RCC 7860 (cell line): ENCODE measurements at regions not wholly inside any gene's neighbourhood (a gene's known extent, or its start where the extent isn't known, plus 50 kb on each side); places are given as distances from the start of the nearest gene placed in this dataset.
"Not testable (repeated sequence)": the region's sequence is repeated elsewhere in the genome, so short reads cannot be mapped to it uniquely, and the experiment has no call there.

Experiments
- DNase-seq: peaks from one replicate; pipeline ENCODE4 v3.0.0-alpha.2; 2015; ENCODE audit warnings: low spot score
- FAIRE-seq: peaks from 2 replicates; lab custom pipeline; 2012; peaks lifted over from hg19 to GRCh38; lab: Jason Lieb, UNC

- DNase-seq, result peak; percentile 14
- no peak for FAIRE-seq
Measured at GRCh38 chr13:30520571-30520970, 54.8 kb upstream of the HMGB1 start.

GRCh38 chr13:30523211-30523610 lies 57.5 kb upstream of the HMGB1 start:
- DNase-seq, result peak; percentile 16
- no peak for FAIRE-seq

DNA sequence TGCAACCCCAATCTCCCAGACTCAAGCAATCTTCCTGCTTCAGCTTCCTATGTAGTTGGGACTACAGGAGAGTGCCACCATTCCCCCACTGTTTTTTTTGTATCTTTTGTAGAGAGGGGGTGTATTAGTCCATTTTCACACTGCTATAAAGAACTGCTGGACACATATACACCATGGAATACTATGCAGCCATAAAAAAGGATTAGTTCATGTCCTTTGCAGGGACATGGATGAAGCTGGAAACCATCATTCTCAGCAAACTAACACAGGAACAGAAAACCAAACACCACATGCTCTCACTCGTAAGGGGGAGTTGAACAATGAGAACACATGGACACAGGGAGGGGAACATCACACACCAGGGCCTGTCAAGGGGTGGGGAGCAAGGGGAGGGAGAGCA lies 58.1 kb upstream of the HMGB1 start:
- not testable (repeated sequence) for FAIRE-seq, DNase-seq

DNA sequence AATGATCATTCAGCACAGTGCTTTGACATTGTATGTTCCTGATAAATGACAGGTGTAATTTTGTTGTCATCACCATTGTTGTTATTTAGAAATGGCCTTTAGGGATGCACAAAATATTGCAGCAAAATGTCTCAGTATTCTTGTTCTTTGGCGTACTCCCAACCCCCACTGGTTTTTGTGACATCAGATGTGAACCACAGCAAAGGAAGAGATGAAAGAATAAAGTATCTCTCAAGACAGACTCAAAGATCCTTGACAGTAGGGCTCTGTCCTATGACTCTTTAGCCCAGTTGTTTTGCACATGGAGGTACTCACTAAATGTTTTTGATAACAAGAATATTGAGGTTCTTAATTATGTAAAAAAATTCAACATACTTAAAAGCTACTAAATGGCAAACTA lies 59.5 kb upstream of the HMGB1 start:
- not testable (repeated sequence) for DNase-seq, FAIRE-seq

- FAIRE-seq, result no peak
Measured at GRCh38 chr13:30526612-30527495, 61.1 kb upstream of the HMGB1 start.

GRCh38 chr13:30529085-30529834 lies 63.5 kb upstream of the HMGB1 start:
- FAIRE-seq, result no peak
- DNase-seq, result no peak

More at GRCh38 chr13:30526612-30527495, 61.1 kb upstream of the HMGB1 start:
- DNase-seq, result no peak

DNA sequence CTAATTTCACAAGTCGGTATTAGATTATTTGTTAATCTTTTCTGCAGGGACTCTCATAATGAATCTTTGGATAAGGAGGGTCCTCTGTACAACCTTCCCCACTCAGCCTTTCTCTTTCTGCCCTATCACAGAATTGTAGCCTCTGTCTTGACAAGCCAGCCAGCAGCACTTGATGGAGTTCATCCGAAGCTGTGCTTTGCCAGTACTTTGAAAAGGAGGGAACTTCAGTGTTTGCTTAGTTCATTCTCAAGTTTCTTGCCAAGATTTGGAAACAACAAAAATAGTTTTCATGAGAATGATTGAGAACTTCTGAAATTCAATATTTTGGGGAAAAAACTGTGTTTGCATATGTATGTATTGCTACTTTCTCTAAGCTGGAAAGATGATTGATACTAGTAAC lies 69.3 kb upstream of the HMGB1 start:
- no peak for FAIRE-seq
- DNase-seq, result no peak

- FAIRE-seq (no peak), DNase-seq (no peak)
Measured at GRCh38 chr13:30545320-30545719, 72.4 kb upstream of the USPL1 start.

GRCh38 chr13:30548046-30548445 lies 69.7 kb upstream of the USPL1 start:
- DNase-seq, FAIRE-seq: not testable (repeated sequence)

- FAIRE-seq (no peak), DNase-seq (peak; percentile 14)
Measured at GRCh38 chr13:30551189-30551588, 66.5 kb upstream of the USPL1 start.

DNA sequence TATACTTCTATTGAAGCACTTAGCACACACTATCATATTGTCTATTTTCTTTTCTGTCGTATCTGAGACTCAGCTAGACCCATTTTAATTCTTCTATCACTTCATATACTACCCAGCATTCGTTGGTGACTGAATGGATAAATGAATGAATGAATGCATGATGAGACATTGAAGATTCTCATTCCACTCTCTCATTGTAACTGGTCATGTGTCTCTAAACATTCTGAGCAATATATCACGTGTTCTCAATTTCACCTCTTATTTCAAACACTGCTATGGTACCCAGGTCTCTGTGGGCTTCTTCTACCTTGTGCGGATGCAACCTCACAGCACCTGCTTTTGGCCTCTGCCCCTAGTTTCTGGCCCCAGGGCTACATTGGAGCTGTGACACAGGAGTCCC lies 65.2 kb upstream of the USPL1 start:
- DNase-seq (no peak), FAIRE-seq (no peak)

DNA sequence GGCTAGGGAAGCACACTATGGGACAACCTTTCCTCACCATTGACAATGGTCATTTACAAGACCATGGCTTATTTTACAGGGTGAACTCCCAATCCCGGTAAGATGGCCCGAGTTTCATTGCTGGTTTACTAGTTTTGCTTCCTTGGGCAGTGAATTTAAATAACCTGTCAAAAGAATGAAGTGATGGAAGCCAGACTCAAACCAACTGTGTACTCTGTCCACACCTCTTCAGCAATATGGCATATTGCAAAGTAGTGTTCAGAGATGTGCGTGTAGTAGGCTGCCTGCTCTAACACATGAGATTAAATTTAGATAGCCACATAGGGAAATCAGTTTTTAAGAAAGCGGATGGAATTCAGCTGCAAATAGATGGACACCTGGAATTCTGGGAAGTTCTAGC lies 58.4 kb upstream of the USPL1 start:
- FAIRE-seq (no peak), DNase-seq (no peak)

- FAIRE-seq (no peak), DNase-seq (no peak)
Measured at GRCh38 chr13:30560212-30560611, 57.5 kb upstream of the USPL1 start.

GRCh38 chr13:30561511-30561910 lies 56.2 kb upstream of the USPL1 start:
- FAIRE-seq (no peak), DNase-seq (no peak)

DNA sequence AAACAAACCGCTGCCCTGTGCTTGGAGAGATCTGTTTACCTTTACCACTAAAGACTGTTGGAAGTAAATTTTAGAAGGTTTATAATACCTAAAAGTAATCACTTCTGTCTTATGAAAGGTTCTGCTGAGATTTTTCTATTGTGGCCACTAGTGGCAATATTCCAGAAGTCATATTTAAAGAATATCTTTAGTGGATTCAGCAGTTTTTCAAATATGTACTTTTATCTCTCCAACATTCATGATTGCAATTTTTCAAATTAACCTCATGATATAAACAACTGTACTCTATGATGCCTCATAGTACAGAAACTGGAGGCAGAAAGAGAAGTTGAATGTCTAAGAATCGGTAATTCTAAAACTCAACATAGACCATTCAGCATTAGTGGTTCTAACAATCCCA lies 53.2 kb upstream of the USPL1 start:
- no peak for DNase-seq

DNA sequence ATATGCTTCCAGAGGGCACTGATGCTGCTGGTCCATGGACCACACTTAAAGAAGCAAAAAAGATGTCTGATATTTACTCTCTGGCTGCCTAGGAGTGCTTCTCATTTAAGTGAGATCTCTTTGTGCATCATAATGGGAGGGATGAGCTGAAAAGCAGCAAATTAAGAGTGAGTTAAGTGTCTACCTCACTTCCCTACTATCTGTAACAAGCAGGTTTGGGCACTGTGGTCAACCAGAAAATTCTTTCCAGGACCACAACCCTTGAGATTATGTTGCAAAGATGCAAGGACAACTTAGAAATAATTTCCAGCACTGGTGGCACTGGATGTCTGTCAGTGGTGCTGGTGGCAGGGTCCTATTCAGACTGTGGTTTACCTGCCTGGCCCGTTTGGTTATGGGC lies 52.1 kb upstream of the USPL1 start:
- FAIRE-seq, result no peak

More for the DNA sequence above, 53.2 kb upstream of the USPL1 start:
- no peak for FAIRE-seq

DNA sequence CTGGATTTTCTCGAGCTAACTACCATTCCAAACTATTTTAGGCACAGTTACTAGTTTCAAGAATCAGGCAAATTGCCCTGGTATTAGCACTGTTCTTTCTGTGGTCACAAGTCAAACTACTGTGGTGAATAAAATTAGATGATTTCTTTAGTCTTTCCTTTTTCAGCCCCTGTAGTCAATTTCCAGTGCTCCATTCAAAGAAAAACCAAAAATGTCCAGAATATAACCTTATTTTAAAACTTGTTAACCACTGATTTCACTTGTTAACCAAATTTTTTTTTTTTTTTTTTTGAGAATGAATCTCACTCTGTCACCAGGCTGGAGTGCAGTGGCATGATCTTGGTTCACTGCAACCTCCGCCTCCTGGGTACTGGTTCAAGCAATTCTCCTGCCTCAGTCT lies 50.6 kb upstream of the USPL1 start:
- FAIRE-seq, result no peak

More for the DNA sequence above, 52.1 kb upstream of the USPL1 start:
- no peak for DNase-seq

More for the DNA sequence above, 50.6 kb upstream of the USPL1 start:
- no peak for DNase-seq
